Epithelial cell of proximal tubule (primary cell): ENCODE measurements at regions not wholly inside any gene's neighbourhood (a gene's known extent, or its start where the extent isn't known, plus 50 kb on each side); places are given as distances from the start of the nearest gene placed in this dataset.

Experiments used
- DNase-seq: peaks from one replicate; pipeline ENCODE4 v3.0.0-alpha.2; 2011; ENCODE audit warnings: low read depth
- H3K4me3 ChIP-seq: 2 replicates; pipeline ENCODE4 v1.5.1; 2011; ENCODE audit warnings: low read depth, mild to moderate bottlenecking, low read length
- TF ChIP-seq, protein P1 (sequence below): conservative IDR thresholded peaks from 2 replicates; pipeline ENCODE4 v1.5.1; 2012; ENCODE audit warnings: low read depth, mild to moderate bottlenecking, low read length

DNA sequence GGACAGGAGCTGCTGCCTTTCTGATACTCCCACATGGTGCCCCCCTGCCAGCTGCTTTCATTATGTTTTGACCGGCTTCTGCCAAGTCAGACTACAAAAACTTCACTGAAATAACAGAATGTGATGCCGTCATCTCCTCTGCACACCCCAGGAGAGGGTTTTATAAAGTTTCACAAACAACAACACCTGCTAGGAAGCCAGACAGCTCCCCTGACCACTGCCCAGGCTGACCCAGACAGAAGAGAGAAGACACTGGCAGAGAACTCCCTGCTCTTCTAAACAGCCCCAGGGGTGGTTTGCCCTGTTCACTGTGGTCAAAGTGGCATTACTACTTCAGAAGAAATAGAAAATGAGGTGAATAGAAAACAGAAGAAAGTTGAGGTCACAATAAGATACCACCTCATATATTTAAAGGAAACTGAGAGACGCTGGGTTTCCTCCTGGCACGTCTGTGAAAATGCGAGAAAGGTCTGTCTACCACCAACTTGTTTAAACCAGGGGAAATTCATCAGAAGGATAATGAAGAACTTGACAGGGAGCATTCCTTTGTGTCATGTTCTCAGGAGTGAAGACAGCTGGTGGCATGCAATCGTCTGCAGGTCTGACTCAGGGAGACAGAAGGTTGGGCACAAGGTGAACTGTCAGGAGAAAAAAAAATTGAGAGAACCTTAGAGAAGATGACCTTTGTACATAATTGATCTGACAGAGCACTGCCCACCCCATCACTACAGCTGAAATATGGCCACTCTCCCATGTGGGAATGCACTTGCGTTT, 119.0 kb upstream of the NFIA start:
- TF ChIP-seq, protein P1, sequence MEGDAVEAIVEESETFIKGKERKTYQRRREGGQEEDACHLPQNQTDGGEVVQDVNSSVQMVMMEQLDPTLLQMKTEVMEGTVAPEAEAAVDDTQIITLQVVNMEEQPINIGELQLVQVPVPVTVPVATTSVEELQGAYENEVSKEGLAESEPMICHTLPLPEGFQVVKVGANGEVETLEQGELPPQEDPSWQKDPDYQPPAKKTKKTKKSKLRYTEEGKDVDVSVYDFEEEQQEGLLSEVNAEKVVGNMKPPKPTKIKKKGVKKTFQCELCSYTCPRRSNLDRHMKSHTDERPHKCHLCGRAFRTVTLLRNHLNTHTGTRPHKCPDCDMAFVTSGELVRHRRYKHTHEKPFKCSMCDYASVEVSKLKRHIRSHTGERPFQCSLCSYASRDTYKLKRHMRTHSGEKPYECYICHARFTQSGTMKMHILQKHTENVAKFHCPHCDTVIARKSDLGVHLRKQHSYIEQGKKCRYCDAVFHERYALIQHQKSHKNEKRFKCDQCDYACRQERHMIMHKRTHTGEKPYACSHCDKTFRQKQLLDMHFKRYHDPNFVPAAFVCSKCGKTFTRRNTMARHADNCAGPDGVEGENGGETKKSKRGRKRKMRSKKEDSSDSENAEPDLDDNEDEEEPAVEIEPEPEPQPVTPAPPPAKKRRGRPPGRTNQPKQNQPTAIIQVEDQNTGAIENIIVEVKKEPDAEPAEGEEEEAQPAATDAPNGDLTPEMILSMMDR, result no peak
- H3K4me3 ChIP-seq, result no peak overlapping the region
- no peak for DNase-seq

DNA sequence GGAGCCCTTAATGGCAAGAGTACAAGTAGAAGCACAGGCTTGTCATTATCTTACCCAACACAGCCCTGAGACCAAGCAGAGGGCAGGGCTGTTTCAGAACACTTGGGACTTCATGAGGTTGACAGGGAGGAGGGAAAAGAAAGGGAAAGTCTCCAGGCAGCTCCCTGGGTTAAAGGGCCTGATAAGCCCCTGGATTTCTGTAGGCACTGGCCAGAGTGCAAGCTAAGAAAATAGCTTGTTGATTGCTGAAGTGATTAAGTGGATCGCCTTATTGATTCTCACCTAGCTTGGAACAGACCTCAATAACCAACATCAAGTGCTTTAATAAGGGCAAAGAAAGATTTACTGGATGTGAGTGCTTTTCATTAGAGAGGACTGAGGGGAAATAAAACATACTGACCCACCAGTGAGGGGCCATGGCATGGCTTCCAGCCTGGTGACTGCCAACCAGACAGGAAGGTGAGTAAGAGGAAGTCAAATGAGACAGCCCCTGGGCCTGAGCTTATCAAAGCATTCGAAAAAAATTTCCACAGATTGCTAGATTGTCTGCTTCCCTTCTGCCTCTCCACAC, 121.4 kb upstream of the NFIA start:
- TF ChIP-seq, protein P1, result no peak
- DNase-seq, result no peak

DNA sequence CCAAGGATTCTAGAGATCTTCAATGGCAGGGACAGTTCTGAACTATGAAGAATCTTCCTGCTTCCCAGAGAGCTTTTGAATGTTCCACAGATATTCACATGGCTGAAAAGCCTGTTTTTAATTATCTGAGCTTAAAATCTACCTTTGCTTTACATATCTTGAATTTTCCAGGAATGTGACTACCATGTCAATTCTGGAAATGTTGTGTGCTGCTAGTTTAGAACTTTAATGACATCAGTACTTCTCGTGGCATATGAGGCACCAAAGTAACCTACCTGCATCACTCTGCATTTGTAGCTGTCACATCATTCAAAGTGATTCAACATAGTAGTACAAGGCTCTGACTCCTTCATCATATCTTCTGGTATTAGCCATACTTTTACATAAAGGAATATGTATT, 122.7 kb upstream of the NFIA start:
- TF ChIP-seq, protein P1, result no peak
- no peak for DNase-seq
- H3K4me3 ChIP-seq, result no peak overlapping the region

More for the DNA sequence above, 121.4 kb upstream of the NFIA start:
- no peak overlapping the region for H3K4me3 ChIP-seq

DNA sequence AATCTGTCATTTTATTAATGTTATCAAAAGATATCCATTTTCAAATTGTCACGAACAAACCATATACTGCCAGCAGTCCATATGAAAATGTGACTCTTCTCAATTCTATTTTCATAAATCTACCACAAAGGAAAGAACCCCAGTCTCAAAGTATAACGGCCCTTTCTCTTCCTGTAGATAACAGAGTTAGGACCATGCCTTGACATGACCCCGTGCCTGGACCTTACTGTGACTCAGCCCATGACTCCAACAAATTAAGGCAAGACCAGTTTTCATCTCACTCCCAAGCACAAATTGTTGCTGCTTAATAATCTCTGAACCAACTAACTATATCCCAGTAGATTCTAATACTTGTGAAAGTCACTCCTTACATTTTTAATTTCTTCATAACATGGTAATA, 124.4 kb upstream of the NFIA start:
- H3K4me3 ChIP-seq, result no peak overlapping the region
- TF ChIP-seq, protein P1, result no peak
- no peak for DNase-seq

DNA sequence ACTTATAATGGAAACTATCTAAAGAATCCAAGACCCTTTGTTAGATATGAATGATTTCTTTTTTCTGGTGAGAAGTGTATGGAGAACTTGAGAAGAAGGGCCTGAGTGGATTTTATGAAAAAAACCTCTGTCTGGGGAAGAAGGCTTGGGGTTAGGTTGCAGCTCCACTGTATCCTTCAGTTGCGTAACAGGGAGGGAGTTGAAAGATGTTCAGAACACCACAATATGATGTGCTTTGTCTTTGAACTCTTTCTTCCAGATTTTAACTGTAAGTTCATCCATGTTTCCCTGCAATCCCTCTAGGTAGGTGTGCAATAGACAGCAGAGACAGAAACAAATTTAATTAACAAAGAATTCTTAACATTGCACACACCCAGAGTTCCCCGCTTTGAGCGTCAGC, 125.8 kb upstream of the NFIA start:
- H3K4me3 ChIP-seq, result no peak overlapping the region
- TF ChIP-seq, protein P1, result no peak
- DNase-seq, result no peak

DNA sequence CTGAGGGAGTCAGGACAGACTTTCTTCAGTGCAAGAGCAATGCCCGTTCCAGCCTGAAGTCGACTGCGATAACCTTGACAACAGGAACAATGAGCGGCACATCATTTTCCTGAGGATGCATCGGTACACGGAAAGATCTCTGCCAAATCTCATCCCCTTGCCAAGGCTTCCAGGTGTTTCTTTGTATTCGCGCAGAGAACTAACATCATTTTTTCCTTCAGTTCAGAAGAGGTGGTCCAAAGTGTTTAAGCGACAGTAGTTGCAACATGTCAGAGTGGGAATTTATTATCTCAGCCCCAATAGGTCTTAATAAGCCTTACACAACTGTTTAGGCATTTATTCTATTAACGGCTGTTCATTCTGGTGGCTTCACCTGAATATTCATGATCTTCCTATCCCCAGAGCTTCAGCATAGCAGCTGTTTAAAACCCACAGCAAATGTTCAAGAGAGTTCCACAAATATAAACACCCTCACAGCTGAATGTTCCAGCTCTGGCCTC, 129.7 kb upstream of the NFIA start:
- no peak for DNase-seq
- TF ChIP-seq, protein P1, result no peak
- no peak overlapping the region for H3K4me3 ChIP-seq
